T-helper 2 cell (primary cell): ENCODE measurements at regions not wholly inside any gene's neighbourhood (a gene's known extent, or its start where the extent isn't known, plus 50 kb on each side); places are given as distances from the start of the nearest gene placed in this dataset.

ENCODE experiments used
- DNase-seq, 5 experiments: peaks; one replicate each; pipeline versions ENCODE4 v3.0.0 to v3.0.0-alpha.2; 2012 to 2022

DNA sequence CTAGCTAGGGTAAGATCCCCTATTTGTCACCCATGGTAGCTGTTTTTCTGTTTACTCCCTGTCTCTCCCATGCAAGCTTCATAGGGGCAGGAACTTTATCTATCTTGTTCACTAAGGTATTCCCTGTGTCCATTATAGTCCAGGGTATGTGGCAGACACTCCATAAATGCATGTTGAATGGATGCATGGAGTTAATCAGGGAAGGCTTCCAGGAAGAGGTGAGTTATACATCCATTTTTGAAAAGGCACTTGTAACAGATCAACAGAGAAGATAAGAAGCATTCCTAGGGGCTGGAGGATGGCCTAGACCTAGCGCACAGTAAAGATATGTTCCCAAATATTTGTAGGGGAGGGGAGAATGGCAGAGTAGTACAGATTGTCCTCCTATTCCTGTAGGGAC lies 130.3 kb downstream of the BUD13 start:
- DNase-seq = no peak

- DNase-seq = peak in 1 of 5 experiments; percentile 20
These were observed 131.2 kb downstream of the BUD13 start for GRCh38 chr11:116641561-116642045.

DNA sequence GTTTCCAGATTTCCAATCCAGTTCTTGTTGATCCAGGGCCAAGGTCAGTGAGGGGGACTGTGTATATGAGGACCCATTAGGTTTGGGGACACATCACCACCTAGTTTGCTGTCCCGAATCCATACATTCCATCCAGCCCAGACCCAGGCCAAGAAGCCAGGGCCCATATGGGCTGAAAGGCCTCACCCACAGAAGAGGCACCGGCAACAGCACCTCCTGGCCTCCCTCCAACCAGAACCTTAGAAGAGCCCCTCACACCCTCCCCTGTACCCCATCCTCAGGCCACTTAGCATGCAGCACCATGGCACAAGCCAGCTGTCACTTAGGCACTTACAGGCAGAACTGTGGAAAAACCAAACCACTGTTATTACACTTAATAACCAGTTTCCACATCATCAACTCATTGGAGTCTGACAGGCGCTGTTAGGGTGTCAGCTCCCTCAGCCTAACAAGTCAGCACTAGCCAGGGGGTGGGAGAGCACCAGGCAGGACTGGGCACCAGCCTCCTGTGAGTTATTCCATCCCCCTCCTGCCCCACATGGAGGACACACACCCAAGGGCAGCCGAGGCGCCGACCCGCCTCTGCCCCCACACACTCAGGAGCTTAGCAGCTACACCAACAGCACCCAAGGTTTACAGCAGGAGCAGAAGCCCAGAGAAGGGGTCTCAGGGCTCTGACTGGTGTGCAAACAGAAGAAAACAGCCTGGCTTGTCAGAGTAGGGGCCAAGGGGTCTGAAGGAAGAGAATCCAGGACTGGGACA lies 132.0 kb downstream of the BUD13 start:
- DNase-seq = no peak

DNA sequence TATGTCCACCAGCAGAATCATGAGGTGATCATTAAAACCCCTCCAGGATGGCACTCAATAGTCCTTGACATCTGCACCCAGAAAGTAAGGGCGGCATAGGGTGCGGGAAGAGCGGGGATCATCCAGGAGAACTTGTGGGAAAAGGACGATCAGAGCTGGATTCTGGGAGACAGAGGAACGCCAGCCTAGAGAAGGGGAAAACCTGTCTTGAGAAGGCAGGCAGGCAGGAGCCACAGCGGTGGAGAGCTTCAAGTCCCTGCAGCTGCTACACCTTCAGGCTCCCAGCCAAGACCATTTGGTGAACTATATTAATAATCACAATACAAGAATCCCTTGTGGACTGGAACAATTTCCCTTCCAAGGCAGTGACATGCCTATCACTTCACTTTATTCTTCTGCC lies 134.3 kb downstream of the BUD13 start:
- no peak for DNase-seq

- DNase-seq = no peak
These were observed 135.0 kb downstream of the BUD13 start for GRCh38 chr11:116637766-116638165.

- DNase-seq = no peak
These were observed 136.4 kb downstream of the BUD13 start for GRCh38 chr11:116636341-116636929.

- no peak for DNase-seq
These were observed 141.6 kb downstream of the BUD13 start for GRCh38 chr11:116631201-116631600.

DNA sequence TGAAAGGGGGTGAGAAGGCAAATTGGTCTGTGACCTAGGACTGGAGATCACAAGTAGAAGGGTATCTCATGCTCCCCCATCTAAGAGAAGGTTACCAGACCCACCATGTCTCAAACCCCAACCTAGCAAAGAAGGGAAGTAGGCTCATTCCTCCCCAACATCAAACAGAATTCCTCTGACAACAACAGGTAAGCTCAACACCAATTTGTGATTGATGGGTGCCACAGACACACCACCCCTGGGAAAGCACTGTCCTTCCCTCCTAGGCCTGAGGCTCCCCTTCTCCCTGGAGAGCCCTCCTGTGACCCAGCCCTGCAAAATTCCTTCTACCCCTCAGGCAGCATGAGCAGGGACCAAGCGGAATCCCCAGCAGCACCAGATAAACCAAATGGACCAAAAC lies 154.3 kb downstream of the BUD13 start:
- DNase-seq = no peak

DNA sequence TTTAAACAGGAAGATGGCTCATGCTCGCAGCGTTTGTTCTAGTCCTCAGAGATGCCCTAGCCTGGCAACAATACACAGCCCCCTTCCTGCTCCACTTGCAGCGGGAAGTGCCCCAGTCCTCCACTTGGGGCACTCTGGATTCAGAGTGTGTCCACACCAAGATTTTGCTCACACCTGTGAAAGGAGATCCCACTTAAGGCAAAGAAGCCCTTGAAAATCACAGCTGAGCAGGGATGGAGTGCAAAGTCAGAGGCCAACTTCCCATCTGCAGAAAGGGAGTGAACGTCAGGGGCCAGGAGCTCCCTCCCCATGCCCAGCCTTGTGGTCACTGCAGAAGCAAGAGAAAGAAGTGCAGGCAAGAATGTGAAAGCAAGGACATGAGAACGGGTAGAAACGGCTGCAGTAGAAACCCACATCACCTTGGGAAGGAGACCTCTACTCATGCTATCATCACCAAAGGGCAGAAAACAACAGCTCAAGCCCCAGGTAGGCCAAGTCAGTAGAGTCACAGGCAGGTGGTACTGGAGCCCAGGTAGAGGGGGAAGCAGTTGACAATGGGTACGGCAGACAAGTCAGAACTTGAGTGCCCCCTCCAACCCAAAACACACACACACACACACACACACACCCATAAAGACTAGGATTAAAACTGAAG lies 157.4 kb downstream of the BUD13 start:
- DNase-seq = no peak

DNA sequence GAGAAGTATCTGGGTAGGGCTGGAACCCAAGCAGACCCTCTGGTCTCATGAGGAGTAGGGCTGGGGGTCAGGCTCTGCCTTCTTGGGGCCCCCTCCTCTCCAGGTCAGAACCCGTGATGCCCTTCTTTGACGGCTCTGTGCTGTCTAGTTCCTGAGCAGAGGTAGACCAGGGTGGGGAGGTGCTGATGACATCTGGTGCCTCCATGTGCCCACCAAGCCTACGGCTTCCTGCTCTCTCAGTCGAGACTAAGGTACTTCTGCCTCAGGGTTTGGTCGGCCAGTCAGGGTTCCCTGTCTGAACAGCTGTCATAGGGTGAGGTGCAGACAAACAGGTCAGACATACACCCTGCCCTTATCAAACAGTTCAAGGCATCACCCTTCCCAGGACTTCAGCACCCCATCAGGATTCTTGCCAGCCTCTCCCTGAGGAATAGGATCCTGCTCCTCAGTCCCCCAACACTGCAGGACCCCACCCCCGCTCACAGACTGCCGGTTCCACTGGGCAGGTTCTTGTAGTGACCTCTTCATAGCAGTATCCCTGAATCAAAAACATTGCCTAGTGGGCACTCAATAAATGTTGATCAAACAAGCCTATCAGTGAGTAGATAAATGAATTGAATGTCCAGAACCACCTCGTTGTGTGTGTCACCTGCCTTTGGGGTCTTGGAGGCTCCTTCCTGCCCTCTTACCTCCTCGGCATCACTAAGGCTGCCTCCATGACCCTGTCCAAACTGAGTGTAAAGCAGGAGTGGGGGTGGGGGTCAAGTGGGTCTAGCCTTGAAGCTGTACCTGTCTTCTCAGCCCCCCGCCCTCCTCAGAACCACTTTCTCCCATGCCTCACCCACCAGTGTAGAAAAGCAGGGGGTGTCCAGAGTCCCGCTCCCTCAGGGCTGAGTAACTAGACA lies 158.2 kb downstream of the BUD13 start:
- DNase-seq = no peak

DNA sequence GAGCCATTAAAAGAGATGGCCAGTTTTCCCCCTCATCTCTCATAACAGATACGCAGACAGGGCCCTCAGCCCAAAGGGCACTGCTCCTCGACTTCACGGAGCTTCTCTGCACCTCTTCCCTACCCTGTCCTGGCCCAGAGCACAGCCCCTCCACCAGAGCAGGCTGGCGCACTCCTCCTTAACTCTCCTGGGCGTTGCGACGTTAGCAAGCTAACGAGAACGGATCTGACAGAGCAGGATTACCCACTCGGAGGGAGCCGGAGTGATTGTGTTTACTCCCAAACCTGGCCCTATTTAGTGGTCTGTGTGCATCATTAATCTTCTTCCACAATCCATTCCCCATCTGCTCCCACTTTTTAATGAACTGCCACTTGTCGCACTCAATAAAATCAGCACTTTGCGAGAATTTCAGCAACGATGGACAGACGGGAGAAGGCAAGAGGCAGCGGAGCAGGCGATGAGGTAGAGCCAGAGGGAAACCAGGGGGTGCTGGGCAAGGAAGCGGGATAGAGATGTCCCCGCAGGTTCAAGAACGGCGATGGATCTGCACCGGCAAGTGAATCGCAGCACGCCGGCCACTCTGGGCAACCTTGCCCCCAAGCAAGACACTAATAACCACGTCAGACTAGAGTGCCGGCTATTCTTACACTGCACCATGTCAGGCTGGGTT lies 159.4 kb downstream of the BUD13 start:
- no peak for DNase-seq

GRCh38 chr11:116611998-116612620 lies 160.7 kb downstream of the BUD13 start:
- no peak for DNase-seq

DNA sequence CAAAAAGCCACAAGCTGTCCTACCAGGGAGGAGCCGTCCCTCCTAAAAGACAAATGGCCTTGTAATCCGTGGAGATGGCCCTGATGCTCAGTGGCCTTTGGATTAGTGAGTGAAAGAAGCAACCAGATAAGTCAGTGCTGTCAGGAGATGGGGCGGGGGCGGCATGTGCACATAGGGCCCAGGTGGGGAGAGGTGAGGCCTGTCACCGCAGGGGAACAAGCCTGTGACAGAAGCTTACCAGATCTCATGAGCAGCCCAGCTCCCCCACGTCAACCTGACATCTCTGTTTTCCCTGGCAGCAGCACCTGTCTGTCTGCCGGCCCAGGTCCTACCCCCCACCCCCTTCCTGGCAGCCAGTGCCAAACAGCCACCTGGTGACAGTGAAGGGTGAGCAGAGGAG lies 162.6 kb downstream of the BUD13 start:
- DNase-seq = no peak

GRCh38 chr11:116607027-116607426 lies 165.8 kb downstream of the BUD13 start:
- no peak for DNase-seq

DNA sequence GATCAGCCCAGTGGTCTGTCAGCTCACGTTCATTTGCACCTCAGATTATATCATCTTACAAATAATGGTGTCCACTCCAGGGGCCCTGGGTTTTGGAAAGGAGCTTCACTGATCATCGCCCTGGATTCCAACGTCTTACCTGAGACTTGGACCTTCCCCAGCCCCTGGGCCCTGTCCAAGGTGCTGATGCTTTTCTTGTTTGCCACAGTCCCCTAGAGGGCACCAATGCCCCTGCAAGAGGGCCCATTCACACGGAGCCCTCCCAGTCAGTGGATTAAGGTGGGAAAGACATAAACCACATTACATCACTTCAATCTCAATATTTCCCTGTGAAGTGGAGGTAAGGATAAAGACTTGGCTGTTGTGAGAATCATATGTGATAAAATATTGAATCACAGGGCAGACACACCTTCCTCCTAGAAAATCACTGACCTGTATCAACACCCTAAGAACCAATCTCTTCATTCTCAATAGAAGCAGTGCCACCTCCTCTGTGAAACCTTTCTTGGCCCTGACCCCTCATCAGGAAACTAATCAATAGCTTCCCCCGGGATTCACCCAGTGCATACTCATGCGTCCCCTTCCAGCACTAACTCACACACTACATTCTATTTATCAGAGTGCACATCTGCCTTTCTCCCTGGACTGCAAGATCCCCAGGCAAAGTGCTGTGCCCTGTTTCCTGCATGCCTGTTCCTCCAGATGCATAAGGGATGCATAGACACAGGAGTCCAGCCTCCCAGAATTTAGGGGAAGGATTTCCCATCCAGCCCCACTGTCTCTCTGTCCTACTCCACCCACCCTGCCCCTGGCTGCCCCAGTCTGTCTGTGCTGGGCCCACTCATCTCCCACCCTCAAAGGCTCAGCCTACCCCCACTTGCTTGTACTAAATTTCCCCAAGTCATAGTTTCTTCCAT lies 167.0 kb downstream of the BUD13 start:
- DNase-seq = peak in 1 of 5 experiments; percentile 28

DNA sequence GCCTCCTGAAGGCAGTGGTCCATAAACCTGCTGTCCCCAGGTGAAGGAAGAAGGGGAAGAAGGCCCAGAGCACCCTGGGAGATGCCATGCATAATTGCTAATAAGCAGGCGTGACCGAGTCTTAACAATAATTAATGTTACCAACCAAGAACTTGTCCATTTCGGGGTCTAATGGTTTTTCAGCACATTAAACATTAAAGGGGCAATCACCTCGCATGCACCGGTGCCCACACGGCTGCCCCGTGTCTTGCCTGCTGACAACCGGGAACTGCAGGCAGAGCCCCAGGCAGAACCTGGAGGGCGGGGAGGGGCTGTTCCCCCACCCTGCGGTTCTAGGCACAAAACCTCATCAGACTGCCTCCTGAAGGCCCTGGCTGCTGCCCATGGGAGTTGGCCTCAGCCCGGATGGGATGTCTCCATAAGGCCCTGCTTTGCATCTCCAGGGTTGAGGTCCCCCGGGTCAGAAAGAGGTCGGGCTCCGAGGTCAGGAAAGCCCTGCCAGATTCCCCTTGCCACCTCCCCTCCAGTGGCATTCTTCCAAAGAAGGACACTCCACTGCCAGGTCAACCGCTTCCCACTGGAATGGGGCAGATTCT lies 169.0 kb downstream of the BUD13 start:
- DNase-seq = no peak

DNA sequence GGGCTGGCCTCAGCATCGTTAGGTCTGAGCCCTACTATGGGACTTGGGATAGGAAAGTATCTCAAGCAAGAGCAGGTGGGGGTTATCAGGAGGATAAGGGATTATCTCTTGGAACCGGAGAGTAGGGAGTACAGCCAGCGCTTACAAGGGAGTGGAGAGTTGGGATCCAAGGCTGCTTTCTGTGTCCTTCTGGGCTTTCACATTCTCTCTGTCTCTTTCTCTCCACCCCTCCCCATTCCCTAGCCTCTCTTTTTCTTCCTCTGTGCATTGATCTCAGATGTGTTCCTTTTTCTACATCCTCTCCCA lies 170.2 kb downstream of the BUD13 start:
- no peak for DNase-seq

DNA sequence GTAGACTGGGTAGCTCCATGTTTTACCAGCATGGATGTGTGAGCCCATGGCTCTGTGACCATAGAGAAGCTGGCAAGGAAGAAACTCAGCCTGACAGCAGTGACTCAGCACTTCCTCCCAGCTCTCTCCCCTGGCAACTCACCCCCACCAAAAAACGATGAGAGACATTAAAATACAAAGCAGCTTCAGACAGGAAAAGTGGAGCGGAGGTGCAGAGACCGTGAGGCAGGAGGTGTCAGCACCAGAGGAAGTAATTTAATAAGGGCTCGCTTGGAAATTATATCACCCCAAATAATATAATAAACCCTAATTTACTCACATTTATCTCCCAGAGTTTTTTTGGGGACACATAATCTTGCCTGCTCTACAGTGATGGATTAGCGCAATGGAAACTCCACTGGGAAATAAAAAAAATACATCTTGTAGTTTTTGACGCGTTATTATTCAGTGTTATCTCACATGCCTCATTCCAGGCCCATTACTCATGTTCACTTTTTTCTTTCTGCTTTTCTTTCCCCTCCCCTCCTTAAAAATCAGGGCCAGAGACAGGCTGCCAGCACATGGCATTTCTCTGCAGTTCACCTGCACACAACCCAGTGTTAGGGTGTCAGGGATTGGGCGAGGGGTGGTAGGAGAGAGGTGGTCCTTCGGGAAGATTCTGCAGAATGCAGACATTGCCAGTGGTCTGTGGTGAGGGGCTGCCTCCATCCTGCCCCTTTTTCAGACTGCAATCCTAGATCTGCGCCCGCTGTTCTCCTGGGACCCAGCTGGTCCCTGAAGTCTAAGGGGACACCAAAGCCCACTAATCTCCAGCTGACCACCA lies 170.8 kb downstream of the BUD13 start:
- no peak for DNase-seq

- DNase-seq = no peak
These were observed 171.9 kb downstream of the BUD13 start for GRCh38 chr11:116600930-116601329.

DNA sequence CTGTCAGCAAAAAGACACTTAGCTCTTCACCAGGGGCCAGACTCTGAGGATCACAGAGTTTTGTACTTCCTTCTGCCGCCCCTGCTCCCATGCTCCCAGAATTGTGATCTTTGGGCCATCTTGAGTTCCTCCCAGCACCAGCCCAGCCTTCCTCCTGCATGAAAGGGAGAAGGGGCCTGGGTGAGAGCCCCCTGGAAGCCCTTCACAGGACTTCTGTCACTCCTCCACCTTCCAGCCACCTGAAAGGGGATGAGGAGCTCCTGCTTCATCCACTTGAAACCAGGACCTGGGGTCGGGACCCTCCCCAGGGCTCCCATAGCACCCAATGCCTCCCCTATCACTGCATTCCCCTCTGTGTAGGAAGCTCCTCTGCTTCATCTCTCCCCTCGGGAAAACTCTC lies 174.2 kb downstream of the BUD13 start:
- DNase-seq = no peak
